ENCODE measurements at regions not wholly inside any gene's neighbourhood (a gene's known extent, or its start where the extent isn't known, plus 50 kb on each side); places are given as distances from the start of the nearest gene placed in this dataset.

DNA sequence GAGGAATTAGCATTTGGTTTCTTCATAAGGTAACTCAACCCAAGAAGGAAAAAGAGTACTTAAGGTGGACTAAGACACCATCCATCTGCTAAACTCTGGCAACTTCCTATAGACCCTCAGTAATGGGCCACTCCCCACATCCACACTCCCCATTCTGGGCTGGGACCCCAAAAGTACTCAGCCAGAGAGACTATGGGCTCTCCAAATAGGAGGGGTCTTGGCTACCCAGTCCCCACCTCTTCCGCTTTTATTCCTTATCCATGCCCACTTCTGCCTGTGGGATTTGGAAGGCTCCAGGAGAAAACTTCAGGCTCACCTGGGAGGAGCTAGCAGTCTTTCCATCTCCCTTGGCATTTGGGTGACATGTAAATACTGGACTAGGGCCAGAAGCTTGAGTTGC, 164.5 kb upstream of the CCL2 start:
- no peak for TF ChIP-seq POLR2A (IDR thresholded peaks at IDR 0.05)
- TF ChIP-seq, protein P1, sequence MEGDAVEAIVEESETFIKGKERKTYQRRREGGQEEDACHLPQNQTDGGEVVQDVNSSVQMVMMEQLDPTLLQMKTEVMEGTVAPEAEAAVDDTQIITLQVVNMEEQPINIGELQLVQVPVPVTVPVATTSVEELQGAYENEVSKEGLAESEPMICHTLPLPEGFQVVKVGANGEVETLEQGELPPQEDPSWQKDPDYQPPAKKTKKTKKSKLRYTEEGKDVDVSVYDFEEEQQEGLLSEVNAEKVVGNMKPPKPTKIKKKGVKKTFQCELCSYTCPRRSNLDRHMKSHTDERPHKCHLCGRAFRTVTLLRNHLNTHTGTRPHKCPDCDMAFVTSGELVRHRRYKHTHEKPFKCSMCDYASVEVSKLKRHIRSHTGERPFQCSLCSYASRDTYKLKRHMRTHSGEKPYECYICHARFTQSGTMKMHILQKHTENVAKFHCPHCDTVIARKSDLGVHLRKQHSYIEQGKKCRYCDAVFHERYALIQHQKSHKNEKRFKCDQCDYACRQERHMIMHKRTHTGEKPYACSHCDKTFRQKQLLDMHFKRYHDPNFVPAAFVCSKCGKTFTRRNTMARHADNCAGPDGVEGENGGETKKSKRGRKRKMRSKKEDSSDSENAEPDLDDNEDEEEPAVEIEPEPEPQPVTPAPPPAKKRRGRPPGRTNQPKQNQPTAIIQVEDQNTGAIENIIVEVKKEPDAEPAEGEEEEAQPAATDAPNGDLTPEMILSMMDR (IDR thresholded peaks at IDR 0.05) = no peak
